HepG2 (cell line): ENCODE measurements at regions not wholly inside any gene's neighbourhood (a gene's known extent, or its start where the extent isn't known, plus 50 kb on each side); places are given as distances from the start of the nearest gene placed in this dataset.

Experiments
- ARNT2 ChIP-seq: sonication (generic); formaldehyde crosslinking; IDR thresholded peaks from 2 replicates; pipeline ENCODE4 v1.8.0; 2022; ENCODE audit warnings: mild to moderate bottlenecking, low read depth, missing genetic modification reagents, moderate library complexity
- HNRNPUL1 ChIP-seq: fragments of 200-400 bp; formaldehyde crosslinking; IDR thresholded peaks from 2 replicates; pipeline ENCODE4 v1.6.1; 2017; ENCODE audit warnings: low read depth, mild to moderate bottlenecking, low read length, moderate library complexity
- ZNF318 ChIP-seq: sonication (generic); formaldehyde crosslinking; IDR thresholded peaks from 2 replicates; pipeline ENCODE4 v1.4.0; 2020; ENCODE audit warnings: mild to moderate bottlenecking, missing genetic modification reagents
- TF ChIP-seq, protein P1 (sequence below): IDR thresholded peaks from 2 replicates; pipeline ENCODE4 v1.6.1; 2016; ENCODE audit warnings: low read depth, borderline replicate concordance

DNA sequence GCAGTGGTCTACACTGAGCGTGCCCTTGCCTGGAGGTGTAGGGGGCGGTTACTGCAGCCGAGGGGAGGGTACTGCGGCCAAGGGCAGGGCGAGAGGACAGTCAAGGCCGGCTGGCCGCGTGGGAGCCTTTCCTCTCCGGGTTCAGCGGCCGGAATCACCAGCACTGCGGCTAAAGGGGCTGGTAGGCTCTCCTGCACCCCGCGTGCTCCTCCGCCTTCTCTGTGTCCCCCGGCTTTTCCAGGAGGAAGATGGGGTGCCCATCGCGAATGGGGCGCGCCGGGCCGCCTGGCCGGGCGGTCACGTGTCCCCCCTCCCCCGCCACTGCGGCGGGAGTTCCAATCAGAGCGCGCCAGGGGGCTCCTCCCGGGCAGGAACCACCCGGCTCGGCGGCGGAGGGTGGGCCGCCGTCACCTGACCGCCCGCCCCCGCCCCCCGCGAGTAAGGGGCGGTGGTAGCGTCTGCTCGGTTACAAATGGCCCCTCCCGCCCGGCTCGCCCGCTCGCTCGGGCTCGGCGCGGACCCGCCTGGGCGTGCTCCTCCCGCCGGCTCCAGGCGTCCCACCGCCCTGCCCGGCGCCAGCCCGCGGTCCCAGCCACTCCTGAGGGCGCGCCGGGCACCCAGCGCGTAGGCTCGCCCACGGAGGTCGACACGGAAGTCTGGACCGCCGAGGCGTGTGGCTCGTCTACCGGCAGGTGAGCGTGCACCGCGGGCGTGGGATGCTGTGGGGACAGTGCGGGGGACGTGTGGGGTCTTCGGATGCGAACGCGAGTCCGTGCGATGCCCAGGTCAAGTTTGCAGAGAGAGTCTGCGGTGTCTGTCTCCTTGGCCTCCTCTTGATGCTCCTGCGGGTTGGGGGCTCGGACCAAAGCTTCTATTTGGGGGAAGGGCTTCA lies 242.6 kb upstream of the TOPAZ1 start (continued):
- TF ChIP-seq ZNF318, result no peak
- TF ChIP-seq, protein P1, sequence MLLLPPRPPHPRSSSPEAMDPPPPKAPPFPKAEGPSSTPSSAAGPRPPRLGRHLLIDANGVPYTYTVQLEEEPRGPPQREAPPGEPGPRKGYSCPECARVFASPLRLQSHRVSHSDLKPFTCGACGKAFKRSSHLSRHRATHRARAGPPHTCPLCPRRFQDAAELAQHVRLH (CRISPR knock-in tag), result no peak
- no peak for TF ChIP-seq HNRNPUL1
- TF ChIP-seq ARNT2, result no peak
